Body of pancreas (tissue), 4 donors: ENCODE measurements at regions not wholly inside any gene's neighbourhood (a gene's known extent, or its start where the extent isn't known, plus 50 kb on each side); places are given as distances from the start of the nearest gene placed in this dataset.

Experiments used
- CTCF ChIP-seq, 7 experiments: fragments of 450-650 bp in 4 of 7; fragments of 200-600 bp in 3 of 7; sonication (generic) in 3 of 7; IDR thresholded peaks; one replicate each; pipeline ENCODE4 v1.5.1; 2016 to 2019; ENCODE audit warnings: antibody characterized with exemption in 7 of 7
- POLR2A ChIP-seq, 3 donors: fragments of 450-650 bp; IDR thresholded peaks; one replicate each; pipeline ENCODE4 v1.6.1; 2016; ENCODE audit warnings: antibody characterized with exemption in 3 of 3, mild to moderate bottlenecking in 2 of 3

GRCh38 chr6:113358063-113358583, 499.0 kb upstream of the MARCKS start:
- TF ChIP-seq CTCF (IDR thresholded peaks at IDR 0.05) (no peak), POLR2A (IDR thresholded peaks at IDR 0.05) (no peak)
